GM12864 (cell line): ENCODE measurements at regions not wholly inside any gene's neighbourhood (a gene's known extent, or its start where the extent isn't known, plus 50 kb on each side); places are given as distances from the start of the nearest gene placed in this dataset.

Experiments used
- DNase-seq: peaks from one replicate; pipeline ENCODE4 v3.0.0-alpha.2; 2011; ENCODE audit warnings: low read depth
- H3K4me3 ChIP-seq: 2 replicates; pipeline ENCODE4 v1.5.1; 2011; ENCODE audit warnings: mild to moderate bottlenecking, low read depth, low read length, control low read depth
- TF ChIP-seq, protein P1 (sequence below): IDR thresholded peaks from 2 replicates; pipeline ENCODE4 v1.5.1; 2011; ENCODE audit warnings: low read depth, mild to moderate bottlenecking, moderate library complexity, low read length, control low read depth, inconsistent platforms; ENCODE audit errors: missing control alignments

DNA sequence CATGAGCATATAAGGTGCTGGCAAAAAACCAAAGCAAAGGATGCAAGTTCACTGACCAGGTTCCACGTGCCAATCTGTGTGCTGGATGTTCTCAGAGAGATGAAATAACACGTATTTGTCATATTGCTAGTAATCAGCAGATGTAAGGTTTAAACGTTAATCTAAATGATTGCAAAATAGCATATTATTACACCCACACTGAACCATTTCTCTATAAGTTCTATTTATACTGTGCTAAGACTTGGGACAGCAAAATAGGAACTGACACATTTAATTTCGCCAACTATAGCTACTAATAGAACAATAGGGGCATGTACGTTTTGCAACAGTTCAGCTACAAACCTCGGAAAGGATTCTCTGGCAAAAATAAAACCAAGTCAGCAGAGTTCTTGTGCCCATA, 350.3 kb upstream of the ZNF385D start:
- TF ChIP-seq, protein P1, sequence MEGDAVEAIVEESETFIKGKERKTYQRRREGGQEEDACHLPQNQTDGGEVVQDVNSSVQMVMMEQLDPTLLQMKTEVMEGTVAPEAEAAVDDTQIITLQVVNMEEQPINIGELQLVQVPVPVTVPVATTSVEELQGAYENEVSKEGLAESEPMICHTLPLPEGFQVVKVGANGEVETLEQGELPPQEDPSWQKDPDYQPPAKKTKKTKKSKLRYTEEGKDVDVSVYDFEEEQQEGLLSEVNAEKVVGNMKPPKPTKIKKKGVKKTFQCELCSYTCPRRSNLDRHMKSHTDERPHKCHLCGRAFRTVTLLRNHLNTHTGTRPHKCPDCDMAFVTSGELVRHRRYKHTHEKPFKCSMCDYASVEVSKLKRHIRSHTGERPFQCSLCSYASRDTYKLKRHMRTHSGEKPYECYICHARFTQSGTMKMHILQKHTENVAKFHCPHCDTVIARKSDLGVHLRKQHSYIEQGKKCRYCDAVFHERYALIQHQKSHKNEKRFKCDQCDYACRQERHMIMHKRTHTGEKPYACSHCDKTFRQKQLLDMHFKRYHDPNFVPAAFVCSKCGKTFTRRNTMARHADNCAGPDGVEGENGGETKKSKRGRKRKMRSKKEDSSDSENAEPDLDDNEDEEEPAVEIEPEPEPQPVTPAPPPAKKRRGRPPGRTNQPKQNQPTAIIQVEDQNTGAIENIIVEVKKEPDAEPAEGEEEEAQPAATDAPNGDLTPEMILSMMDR: no peak
- DNase-seq: no peak
- H3K4me3 ChIP-seq: no peak overlapping the region

DNA sequence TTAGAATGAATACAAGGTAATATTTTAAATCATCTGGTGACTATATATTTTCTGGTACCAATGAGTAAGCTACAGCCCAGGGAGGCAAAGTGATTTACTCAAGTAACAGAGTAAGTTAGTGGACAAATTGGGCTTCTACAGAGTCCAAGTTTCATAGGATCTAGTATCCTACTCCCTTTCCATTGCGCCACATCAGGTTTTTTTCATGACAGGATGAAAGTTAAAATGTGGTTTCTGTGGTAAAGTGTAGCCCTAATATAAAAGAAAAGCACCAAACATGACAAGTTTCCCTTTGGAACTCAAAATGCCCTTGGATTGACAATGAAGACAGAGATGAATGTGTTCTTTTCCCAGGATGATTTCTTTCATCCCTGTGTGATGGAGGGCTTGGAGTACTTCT, 350.8 kb upstream of the ZNF385D start:
- no peak for DNase-seq
- no peak overlapping the region for H3K4me3 ChIP-seq
- TF ChIP-seq, protein P1: no peak

DNA sequence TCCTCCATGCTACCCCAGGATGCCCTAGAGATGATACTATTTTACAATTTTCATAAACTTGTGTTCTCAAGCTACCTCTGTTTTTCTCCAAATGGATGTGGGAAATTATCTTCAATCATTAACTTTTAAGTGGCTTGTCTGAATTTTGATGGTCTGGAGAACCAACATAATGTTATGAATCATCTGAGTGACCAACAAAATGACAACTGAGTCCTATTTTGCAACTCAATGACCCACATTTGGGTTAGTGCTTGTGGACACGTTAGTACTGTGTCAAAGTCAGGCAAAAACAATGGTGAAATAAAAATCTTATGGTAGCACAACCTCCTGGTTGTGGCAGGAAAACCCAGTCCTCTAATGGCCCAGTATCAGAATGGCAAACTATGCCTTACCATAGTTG, 352.4 kb upstream of the ZNF385D start:
- TF ChIP-seq, protein P1: no peak
- no peak for DNase-seq
- H3K4me3 ChIP-seq: no peak overlapping the region

DNA sequence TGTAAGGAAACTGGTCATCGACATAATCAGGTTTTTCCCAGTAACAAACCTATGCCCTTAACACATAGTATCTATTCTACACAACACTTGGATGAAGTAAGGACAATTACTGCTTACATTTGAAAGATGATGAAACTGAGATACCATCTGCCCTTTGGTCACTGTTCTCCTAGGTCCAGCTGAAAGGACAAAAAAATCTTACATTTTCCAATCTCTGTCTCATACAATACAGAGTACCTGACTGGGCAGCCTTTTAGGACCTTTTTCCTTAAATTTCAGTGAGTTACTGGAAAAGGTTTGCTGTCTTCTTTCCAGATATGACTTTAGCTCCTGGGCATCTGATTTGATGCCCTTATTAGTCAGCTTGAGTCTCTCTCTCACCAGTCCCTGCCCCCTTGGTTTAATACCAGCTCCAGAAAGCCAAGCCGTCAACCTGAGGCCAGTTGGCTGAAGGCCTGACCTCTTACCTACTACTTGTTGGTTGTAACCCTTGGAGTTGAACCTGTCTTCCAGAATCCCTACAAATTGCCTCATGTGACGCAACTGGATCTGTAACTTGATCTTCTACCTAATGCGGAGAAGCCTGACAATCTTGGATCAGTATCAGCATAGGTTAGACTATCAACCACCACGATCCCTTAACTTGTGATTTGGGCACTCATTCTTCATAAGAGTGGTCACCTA, 355.3 kb upstream of the ZNF385D start:
- DNase-seq: no peak
- TF ChIP-seq, protein P1: no peak

DNA sequence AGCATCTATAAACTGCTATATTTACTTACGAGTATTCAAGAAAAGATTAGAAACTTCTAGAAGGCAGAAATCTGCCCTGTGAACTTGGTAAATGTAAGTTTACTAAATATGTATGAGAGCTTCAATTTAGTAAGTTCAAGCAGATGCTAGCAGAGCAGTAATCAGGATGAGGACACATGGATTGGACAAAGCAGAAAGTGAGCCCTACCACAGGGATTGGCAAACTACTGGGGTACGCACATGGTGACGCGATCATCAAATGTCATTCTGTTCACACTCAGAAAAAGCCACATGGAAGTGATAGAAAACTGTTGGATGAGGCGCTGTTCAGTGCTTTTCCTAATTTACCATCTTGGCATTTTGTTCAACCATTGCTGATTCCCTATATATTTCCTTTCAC, 360.2 kb upstream of the ZNF385D start:
- no peak overlapping the region for H3K4me3 ChIP-seq
- TF ChIP-seq, protein P1: no peak
- no peak for DNase-seq

More for the DNA sequence above, 355.3 kb upstream of the ZNF385D start:
- no peak overlapping the region for H3K4me3 ChIP-seq

DNA sequence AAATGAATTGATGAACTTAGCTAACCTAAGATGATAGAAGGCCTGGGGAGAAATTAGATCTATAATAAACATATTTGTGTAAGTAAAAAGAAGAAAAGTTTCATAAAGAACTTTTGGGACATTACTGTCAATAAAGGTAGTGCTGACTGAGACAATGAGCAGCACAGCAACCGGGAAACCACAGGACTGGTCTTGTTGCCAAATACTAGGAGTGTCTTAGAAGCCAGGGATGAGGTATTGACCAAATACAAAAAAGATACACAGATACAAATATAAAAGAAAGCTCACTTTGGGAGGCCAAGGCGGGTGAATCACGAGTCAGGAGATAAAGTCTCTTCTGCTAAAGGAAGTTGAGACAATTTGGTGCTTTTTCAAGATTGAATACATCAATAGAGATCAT, 362.4 kb upstream of the ZNF385D start:
- no peak for DNase-seq
- TF ChIP-seq, protein P1: no peak
- no peak overlapping the region for H3K4me3 ChIP-seq

DNA sequence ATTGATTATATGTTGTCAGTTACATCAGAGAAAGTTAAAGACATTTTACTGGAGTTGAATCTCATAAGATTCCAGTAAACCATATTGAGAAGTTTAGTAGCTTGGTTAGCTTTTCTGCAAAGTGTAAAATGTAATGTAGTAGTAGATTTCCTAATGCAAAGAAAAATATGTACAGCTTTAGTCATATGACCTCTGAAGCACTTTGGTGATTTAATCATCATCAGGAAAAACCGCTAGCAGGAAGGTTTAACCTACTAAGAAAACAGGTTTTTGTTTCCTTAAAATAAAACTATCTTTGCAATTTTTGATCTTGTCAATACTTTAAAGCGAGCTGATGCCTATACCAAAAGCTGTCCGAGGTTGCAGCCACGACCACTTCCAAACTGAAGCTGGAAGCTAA, 364.6 kb upstream of the ZNF385D start:
- no peak for DNase-seq
- H3K4me3 ChIP-seq: no peak overlapping the region
- TF ChIP-seq, protein P1: no peak
